LNCAP (cell line): ENCODE measurements at regions not wholly inside any gene's neighbourhood (a gene's known extent, or its start where the extent isn't known, plus 50 kb on each side); places are given as distances from the start of the nearest gene placed in this dataset.

Experiments used
- CTCF ChIP-seq: fragments of 450-650 bp; IDR thresholded peaks from 2 replicates; pipeline ENCODE4 v1.5.1; 2017; ENCODE audit warnings: mild to moderate bottlenecking

- no peak for TF ChIP-seq CTCF
These were observed 950.8 kb upstream of the SLC39A10 start for GRCh38 chr2:194706179-194706578.

GRCh38 chr2:194705398-194705797, 951.6 kb upstream of the SLC39A10 start:
- no peak for TF ChIP-seq CTCF

GRCh38 chr2:194700726-194701125, 956.3 kb upstream of the SLC39A10 start:
- no peak for TF ChIP-seq CTCF

GRCh38 chr2:194700116-194700515, 956.9 kb upstream of the SLC39A10 start:
- no peak for TF ChIP-seq CTCF

- TF ChIP-seq CTCF, result no peak
These were observed 959.0 kb upstream of the SLC39A10 start for GRCh38 chr2:194698012-194698411.

- no peak for TF ChIP-seq CTCF
These were observed 959.6 kb upstream of the SLC39A10 start for GRCh38 chr2:194697439-194697838.

GRCh38 chr2:194696690-194697089, 960.3 kb upstream of the SLC39A10 start:
- no peak for TF ChIP-seq CTCF

GRCh38 chr2:194686569-194686968, 970.5 kb upstream of the SLC39A10 start:
- TF ChIP-seq CTCF, result no peak
